A673 (cell line): ENCODE measurements at regions not wholly inside any gene's neighbourhood (a gene's known extent, or its start where the extent isn't known, plus 50 kb on each side); places are given as distances from the start of the nearest gene placed in this dataset.

Source experiments
- BruUV-seq: library from RNA; stranded (reverse); fragments of 400-500 nt; replicated peaks from 2 replicates; lab custom pipeline; 2021; lab: Mats Ljungman, UMichigan
- CTCF ChIA-PET: fragments of 300-600 bp; sonication (Branson Sonifier 250); formaldehyde crosslinking; loops from one replicate; lab custom pipeline; 2022; ENCODE audit warnings: antibody characterized with exemption; lab: Charles Lee
- POLR2A ChIA-PET: fragments of 300-600 bp; sonication (Branson Sonifier 250); formaldehyde crosslinking; loops from one replicate; lab custom pipeline; 2022; ENCODE audit warnings: antibody characterized with exemption; ENCODE audit not compliant: low non-redundant PET; lab: Charles Lee
- DNase-seq: peaks from one replicate; pipeline ENCODE4 v3.0.0-alpha.2; 2015; ENCODE audit warnings: low spot score
- H3K27ac ChIP-seq: fragments of 200-600 bp; sonication (generic); 2 replicates; pipeline ENCODE4 v1.5.1; 2016; ENCODE audit warnings: mixed run types, low read depth, mild to moderate bottlenecking, mixed read lengths, antibody characterized with exemption, low read length; ENCODE audit not compliant: poor library complexity, severe bottlenecking
- H3K27me3 ChIP-seq: fragments of 200-600 bp; sonication (generic); replicated peaks from 2 replicates; pipeline ENCODE4 v1.6.1; 2017; ENCODE audit warnings: mixed run types, low read depth, mild to moderate bottlenecking, mixed read lengths, antibody characterized with exemption, low read length; ENCODE audit not compliant: insufficient read depth, poor library complexity
- H3K36me3 ChIP-seq: fragments of 200-600 bp; sonication (generic); 2 replicates; pipeline ENCODE4 v1.6.1; 2016; ENCODE audit warnings: mixed run types, mild to moderate bottlenecking, mixed read lengths, antibody characterized with exemption, low read length; ENCODE audit not compliant: insufficient read depth, poor library complexity, severe bottlenecking
- H3K4me1 ChIP-seq: fragments of 200-600 bp; sonication (generic); 2 replicates; pipeline ENCODE4 v1.6.1; 2017; ENCODE audit warnings: mixed run types, mild to moderate bottlenecking, mixed read lengths, antibody characterized with exemption, low read length; ENCODE audit not compliant: insufficient read depth, poor library complexity, severe bottlenecking
- H3K4me3 ChIP-seq: fragments of 200-600 bp; sonication (generic); 2 replicates; pipeline ENCODE4 v1.5.1; 2016; ENCODE audit warnings: low read depth, mixed run types, mild to moderate bottlenecking, mixed read lengths, low read length; ENCODE audit not compliant: poor library complexity, severe bottlenecking
- H3K9me3 ChIP-seq: fragments of 200-600 bp; sonication (generic); 2 replicates; pipeline ENCODE4 v1.6.1; 2016; ENCODE audit warnings: mixed run types, low read depth, mild to moderate bottlenecking, mixed read lengths, antibody characterized with exemption, low read length; ENCODE audit not compliant: poor library complexity, severe bottlenecking
- EZH2 ChIP-seq: fragments of 200-600 bp; sonication (generic); IDR thresholded peaks from 2 replicates; pipeline ENCODE4 v1.6.1; 2017; ENCODE audit warnings: borderline replicate concordance, low read depth, mild to moderate bottlenecking, mixed read lengths, antibody characterized with exemption, low read length; ENCODE audit not compliant: poor library complexity, severe bottlenecking
- intact Hi-C: fragments of 100-400 bp; cut with micrococcal nuclease; formaldehyde crosslinking; loops from one replicate; pipeline ENCODE4 v1.10.0; 2022; ENCODE audit not compliant: unreplicated experiment
- TF ChIP-seq, protein P1 (sequence below): fragments of 300-800, 200-600 bp; sonication (generic); conservative IDR thresholded peaks from 2 replicates; pipeline ENCODE4 v1.5.1; 2017; ENCODE audit warnings: low read depth, mild to moderate bottlenecking, antibody characterized with exemption, low read length, moderate library complexity, mixed read lengths

DNA sequence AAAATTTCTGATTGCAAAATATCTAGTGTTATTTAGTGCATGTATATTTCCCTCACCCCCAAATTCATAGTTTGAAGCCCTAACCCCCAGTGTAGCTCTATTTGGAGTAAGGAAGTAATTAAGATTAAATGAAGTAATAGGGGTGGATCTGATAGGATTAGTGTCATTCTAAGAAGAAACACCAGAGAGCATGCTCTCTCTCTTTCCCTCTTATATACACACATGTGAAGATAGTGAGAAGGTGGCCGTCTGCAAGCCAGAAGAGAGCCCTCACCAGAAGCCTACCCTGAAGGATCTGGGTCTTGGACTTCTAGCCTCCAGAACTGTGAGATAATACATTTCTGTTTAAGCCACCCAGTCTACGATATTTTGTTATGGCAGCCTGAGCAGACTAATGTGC lies 120.3 kb downstream of the TMEM30B start:
- no peak overlapping the region for H3K27ac ChIP-seq
- POLR2A ChIA-PET, result no interaction called here
- no TSS peak for BruUV-seq
- H3K27me3 ChIP-seq, result no peaks in the 10 kb centered on the region
- TF ChIP-seq EZH2, result no peak
- TF ChIP-seq, protein P1, sequence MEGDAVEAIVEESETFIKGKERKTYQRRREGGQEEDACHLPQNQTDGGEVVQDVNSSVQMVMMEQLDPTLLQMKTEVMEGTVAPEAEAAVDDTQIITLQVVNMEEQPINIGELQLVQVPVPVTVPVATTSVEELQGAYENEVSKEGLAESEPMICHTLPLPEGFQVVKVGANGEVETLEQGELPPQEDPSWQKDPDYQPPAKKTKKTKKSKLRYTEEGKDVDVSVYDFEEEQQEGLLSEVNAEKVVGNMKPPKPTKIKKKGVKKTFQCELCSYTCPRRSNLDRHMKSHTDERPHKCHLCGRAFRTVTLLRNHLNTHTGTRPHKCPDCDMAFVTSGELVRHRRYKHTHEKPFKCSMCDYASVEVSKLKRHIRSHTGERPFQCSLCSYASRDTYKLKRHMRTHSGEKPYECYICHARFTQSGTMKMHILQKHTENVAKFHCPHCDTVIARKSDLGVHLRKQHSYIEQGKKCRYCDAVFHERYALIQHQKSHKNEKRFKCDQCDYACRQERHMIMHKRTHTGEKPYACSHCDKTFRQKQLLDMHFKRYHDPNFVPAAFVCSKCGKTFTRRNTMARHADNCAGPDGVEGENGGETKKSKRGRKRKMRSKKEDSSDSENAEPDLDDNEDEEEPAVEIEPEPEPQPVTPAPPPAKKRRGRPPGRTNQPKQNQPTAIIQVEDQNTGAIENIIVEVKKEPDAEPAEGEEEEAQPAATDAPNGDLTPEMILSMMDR, result no peak
- no peaks in the 10 kb centered on the region for H3K36me3 ChIP-seq
- CTCF ChIA-PET, result no interaction called here
- H3K9me3 ChIP-seq, result peaks cover 15% of the 10 kb centered on the region
- peak; percentile 36 for DNase-seq
- no peak overlapping the region for H3K4me3 ChIP-seq
- intact Hi-C loops, result no loop called here
- H3K4me1 ChIP-seq, result peaks cover 4% of the 10 kb centered on the region

DNA sequence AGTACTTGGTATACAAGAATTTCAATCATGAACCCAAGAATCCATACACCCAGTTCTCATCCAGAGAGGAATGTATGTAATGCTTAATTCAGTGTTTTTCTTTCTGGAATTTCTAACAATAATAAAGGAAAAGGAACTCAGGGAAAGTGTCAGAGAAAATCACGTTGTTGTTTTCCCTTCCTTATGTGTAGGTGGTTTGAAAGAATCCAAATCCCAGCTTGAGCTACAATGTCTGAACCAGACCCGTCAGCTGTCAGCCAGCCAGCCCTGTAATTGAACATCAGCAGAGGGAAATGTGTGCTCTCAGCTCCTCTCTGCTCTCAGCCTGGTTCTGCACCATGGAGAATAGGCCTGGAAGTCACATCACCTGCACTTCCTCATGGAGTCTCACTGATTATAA lies 126.5 kb downstream of the TMEM30B start:
- Histone ChIP-seq H3K9me3 (no peaks in the 10 kb centered on the region), H3K36me3 (no peaks in the 10 kb centered on the region), H3K4me1 (peaks cover 24% of the 10 kb centered on the region), H3K27me3 (no peaks in the 10 kb centered on the region), H3K27ac (no peak overlapping the region), H3K4me3 (no peak overlapping the region)
- ChIA-PET CTCF (no interaction called here), POLR2A (no interaction called here)
- peak; percentile 40 for DNase-seq
- no TSS peak for BruUV-seq
- TF ChIP-seq EZH2, result no peak
- TF ChIP-seq, protein P1, result no peak
- intact Hi-C loops, result no loop called here

DNA sequence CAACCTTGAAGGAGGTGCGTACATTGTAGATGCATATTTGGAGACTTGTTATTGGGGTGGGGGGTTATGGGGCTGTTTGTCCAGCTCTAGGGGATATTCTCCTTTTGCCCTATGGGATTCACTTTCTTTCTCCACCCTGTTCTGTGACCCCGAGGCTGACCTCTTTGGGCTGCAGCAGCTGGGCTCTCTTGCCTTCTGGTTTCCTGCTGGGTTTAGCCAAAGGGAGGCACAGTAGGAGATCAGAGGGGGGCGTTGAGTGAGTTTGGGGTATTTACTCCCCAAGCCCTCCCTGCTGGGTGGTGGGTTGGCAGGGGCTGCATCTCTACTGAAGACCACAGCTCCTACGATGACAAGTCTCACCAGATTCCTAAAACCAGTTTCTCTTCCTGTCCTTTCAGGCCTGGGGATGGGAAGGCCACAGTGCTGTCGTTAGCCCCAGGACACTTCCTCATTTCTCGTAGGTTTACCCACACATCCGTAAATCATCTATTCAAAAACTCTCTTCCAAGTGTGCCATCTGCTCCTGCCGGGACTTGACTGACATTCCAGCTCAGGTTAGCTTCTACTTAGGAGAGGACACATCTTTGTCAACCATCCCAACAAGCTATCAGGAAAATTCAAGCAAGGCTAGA lies 127.1 kb downstream of the TMEM30B start:
- DNase-seq, result peak; percentile 45
- CTCF ChIA-PET, result no interaction called here
- Histone ChIP-seq H3K27ac (no peak overlapping the region), H3K9me3 (no peaks in the 10 kb centered on the region), H3K36me3 (no peaks in the 10 kb centered on the region), H3K27me3 (no peaks in the 10 kb centered on the region), H3K4me1 (peaks cover 24% of the 10 kb centered on the region), H3K4me3 (no peak overlapping the region)
- intact Hi-C loops, result no loop called here
- BruUV-seq, result no TSS peak
- POLR2A ChIA-PET, result no interaction called here
- TF ChIP-seq, protein P1, result no peak
- TF ChIP-seq EZH2, result no peak
